ENCODE measurements at regions not wholly inside any gene's neighbourhood (a gene's known extent, or its start where the extent isn't known, plus 50 kb on each side); places are given as distances from the start of the nearest gene placed in this dataset.

DNA sequence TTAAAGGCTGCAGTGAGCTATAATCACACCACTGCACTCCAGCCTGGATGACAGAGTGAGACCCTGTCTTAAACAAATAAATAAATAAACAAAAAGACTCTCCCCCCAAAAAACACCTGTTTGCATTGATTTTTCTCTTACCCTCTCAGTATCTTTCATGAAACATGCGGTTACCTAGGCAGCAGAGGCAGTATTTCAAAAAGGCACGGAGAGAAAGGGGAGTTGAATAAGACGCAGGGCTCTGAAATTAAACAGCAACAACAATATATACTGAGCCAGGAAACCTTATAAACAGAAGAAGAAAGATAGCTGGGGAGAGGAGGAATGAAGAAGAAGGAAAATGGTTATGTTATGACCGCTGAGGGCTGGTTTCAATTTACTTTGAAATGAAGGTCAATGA, 277.6 kb downstream of the BTG1 start:
- TF ChIP-seq, protein P1, sequence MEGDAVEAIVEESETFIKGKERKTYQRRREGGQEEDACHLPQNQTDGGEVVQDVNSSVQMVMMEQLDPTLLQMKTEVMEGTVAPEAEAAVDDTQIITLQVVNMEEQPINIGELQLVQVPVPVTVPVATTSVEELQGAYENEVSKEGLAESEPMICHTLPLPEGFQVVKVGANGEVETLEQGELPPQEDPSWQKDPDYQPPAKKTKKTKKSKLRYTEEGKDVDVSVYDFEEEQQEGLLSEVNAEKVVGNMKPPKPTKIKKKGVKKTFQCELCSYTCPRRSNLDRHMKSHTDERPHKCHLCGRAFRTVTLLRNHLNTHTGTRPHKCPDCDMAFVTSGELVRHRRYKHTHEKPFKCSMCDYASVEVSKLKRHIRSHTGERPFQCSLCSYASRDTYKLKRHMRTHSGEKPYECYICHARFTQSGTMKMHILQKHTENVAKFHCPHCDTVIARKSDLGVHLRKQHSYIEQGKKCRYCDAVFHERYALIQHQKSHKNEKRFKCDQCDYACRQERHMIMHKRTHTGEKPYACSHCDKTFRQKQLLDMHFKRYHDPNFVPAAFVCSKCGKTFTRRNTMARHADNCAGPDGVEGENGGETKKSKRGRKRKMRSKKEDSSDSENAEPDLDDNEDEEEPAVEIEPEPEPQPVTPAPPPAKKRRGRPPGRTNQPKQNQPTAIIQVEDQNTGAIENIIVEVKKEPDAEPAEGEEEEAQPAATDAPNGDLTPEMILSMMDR (IDR thresholded peaks at IDR 0.05; ENCODE audit: poor library complexity): no peak
- TF ChIP-seq EZH2 (IDR thresholded peaks at IDR 0.05; ENCODE audit: borderline replicate concordance): no peak

All from hepatocyte (in vitro differentiated cells).